ENCODE measurements at regions not wholly inside any gene's neighbourhood (a gene's known extent, or its start where the extent isn't known, plus 50 kb on each side); places are given as distances from the start of the nearest gene placed in this dataset.
"Not testable (repeated sequence)": the region's sequence is repeated elsewhere in the genome, so short reads cannot be mapped to it uniquely, and the experiment has no call there.

DNA sequence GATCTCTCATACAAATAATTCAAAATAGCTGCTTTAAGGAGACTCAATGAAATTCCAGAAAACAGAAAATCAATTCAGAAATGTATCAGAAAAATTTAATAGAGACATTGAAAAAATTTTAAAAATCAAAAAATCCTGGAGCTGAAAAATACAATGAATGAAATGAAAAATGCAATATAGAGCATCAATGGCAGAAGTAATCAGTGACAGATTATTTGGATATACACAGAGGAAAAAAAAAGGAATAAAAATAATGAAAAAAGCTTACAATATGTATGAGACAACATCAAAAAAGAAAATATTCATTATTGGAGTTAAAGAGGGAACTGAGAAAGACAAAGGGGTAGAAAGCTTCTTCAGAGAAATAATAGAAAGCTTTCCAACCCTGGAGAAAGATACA is 122.9 kb upstream of the KLF14 start:
- Histone ChIP-seq H3K4me2 (ENCODE audit: control insufficient read depth, extremely low read depth, insufficient read depth, low read depth, low read length) (no peak overlapping the region), H3K9ac (ENCODE audit: control insufficient read depth, extremely low read depth, insufficient read depth, low read length) (no peak overlapping the region), H4K20me1 (ENCODE audit: control insufficient read depth, extremely low read depth, insufficient read depth, low read length) (no peaks in the 10 kb centered on the region), H3K79me2 (ENCODE audit: control insufficient read depth, insufficient read depth, low read length) (no peaks in the 10 kb centered on the region), H3K9me1 (ENCODE audit: control insufficient read depth, extremely low read depth, insufficient read depth, low read length) (no peaks in the 10 kb centered on the region), H3K9me3 (ENCODE audit: control insufficient read depth, low read depth, low read length) (peaks cover 13% of the 10 kb centered on the region), H2AFZ (ENCODE audit: control insufficient read depth, low read length) (no peak overlapping the region), H3K27me3 (ENCODE audit: control insufficient read depth, extremely low read depth, insufficient read depth, low read length) (no peaks in the 10 kb centered on the region), H3K36me3 (ENCODE audit: control insufficient read depth in 2 of 2, extremely low read depth in 1 of 2, insufficient read depth in 2 of 2, low read length in 2 of 2) (peaks cover 4 to 12% of the 10 kb centered on the region in 2 experiments), H3K27ac (ENCODE audit: control insufficient read depth, insufficient read depth, low read length) (no peak overlapping the region), H3K4me1 (ENCODE audit: control insufficient read depth, extremely low read depth, insufficient read depth, low read length) (peaks cover 33% of the 10 kb centered on the region), H3K4me3 (ENCODE audit: control insufficient read depth in 2 of 3, extremely low read depth in 1 of 3, insufficient read depth in 2 of 3, low read depth in 1 of 3, low read length in 3 of 3) (no peak overlapping the region)
- DNase-seq (ENCODE audit: low read depth, low spot score): no peak
- FAIRE-seq: no peak
- dilution Hi-C loops (cut with MboI; ENCODE audit: extremely low pct_ligation_motif_present, low sequenced_read_pairs): no loop called here
- no peak for TF ChIP-seq EZH2 (IDR thresholded peaks at IDR 0.05; ENCODE audit: low read length)
- TF ChIP-seq, protein P1, sequence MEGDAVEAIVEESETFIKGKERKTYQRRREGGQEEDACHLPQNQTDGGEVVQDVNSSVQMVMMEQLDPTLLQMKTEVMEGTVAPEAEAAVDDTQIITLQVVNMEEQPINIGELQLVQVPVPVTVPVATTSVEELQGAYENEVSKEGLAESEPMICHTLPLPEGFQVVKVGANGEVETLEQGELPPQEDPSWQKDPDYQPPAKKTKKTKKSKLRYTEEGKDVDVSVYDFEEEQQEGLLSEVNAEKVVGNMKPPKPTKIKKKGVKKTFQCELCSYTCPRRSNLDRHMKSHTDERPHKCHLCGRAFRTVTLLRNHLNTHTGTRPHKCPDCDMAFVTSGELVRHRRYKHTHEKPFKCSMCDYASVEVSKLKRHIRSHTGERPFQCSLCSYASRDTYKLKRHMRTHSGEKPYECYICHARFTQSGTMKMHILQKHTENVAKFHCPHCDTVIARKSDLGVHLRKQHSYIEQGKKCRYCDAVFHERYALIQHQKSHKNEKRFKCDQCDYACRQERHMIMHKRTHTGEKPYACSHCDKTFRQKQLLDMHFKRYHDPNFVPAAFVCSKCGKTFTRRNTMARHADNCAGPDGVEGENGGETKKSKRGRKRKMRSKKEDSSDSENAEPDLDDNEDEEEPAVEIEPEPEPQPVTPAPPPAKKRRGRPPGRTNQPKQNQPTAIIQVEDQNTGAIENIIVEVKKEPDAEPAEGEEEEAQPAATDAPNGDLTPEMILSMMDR (optimal IDR thresholded peaks at IDR 0.05 in 1 of 3, IDR thresholded peaks at IDR 0.05 in 1 of 3, conservative IDR thresholded peaks at IDR 0.05 in 1 of 3; ENCODE audit: extremely low read depth in 1 of 3, insufficient read depth in 2 of 3, low read length in 3 of 3): no peak

DNA sequence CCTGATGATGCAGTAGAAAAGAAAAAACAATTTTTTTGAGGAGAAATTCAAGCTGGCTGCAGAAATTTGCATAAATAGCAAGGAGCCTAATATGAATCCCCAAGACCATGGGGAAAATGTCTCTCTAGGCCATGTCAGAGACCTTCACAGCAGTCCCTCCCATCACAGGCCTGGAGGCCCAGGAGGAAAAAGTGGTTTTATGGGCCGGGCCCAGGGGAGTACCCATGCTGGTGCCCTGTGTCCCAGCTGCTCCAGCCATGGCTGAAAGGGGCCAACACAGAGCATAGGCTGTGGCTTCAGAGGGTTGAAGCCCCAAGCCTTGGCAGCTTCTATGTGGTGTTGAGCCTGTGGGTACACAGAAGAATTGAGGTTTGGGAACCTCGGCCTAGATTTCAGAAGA is 126.8 kb upstream of the KLF14 start:
- FAIRE-seq; DNase-seq (ENCODE audit: low read depth, low spot score); H3K9ac ChIP-seq (ENCODE audit: control insufficient read depth, extremely low read depth, insufficient read depth, low read length); H3K9me1 ChIP-seq (ENCODE audit: control insufficient read depth, extremely low read depth, insufficient read depth, low read length); H3K36me3 ChIP-seq (ENCODE audit: control insufficient read depth in 2 of 2, extremely low read depth in 1 of 2, insufficient read depth in 2 of 2, low read length in 2 of 2); H3K79me2 ChIP-seq (ENCODE audit: control insufficient read depth, insufficient read depth, low read length); H4K20me1 ChIP-seq (ENCODE audit: control insufficient read depth, extremely low read depth, insufficient read depth, low read length); H3K27ac ChIP-seq (ENCODE audit: control insufficient read depth, insufficient read depth, low read length); dilution Hi-C loops (cut with MboI; ENCODE audit: extremely low pct_ligation_motif_present, low sequenced_read_pairs); H3K4me2 ChIP-seq (ENCODE audit: control insufficient read depth, extremely low read depth, insufficient read depth, low read depth, low read length); H3K4me1 ChIP-seq (ENCODE audit: control insufficient read depth, extremely low read depth, insufficient read depth, low read length); H3K4me3 ChIP-seq (ENCODE audit: control insufficient read depth in 2 of 3, extremely low read depth in 1 of 3, insufficient read depth in 2 of 3, low read depth in 1 of 3, low read length in 3 of 3); H2AFZ ChIP-seq (ENCODE audit: control insufficient read depth, low read length); H3K27me3 ChIP-seq (ENCODE audit: control insufficient read depth, extremely low read depth, insufficient read depth, low read length): not testable (repeated sequence)
- peaks cover 13% of the 10 kb centered on the region for H3K9me3 ChIP-seq (ENCODE audit: control insufficient read depth, low read depth, low read length)

Data from keratinocyte (primary cell).